ENCODE measurements at regions not wholly inside any gene's neighbourhood (a gene's known extent, or its start where the extent isn't known, plus 50 kb on each side); places are given as distances from the start of the nearest gene placed in this dataset.
"Not testable (repeated sequence)": the region's sequence is repeated elsewhere in the genome, so short reads cannot be mapped to it uniquely, and the experiment has no call there.

DNA sequence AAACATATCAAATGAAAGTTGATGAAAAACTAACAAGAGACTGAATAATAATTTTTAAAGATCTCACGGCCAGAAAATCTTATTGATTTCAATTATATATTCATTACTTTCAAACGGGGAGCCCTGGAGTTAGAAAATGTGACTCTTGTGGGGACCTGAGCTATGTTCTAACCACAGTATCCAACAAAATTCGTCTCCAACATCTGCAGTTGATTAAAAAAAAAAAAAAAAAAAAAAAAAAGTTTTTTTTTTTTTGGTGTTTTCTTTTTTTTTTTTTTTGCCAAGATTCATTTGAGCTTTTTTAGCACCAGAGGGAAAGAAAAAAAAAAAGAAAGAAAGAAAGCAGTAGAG lies 144.3 kb upstream of the PIK3R1 start:
- no peaks in the 10 kb centered on the region for H3K9me3 ChIP-seq (ENCODE audit: severe bottlenecking)
- DNase-seq = no peak
- H3K27me3 ChIP-seq (ENCODE audit: insufficient read depth, low read depth, severe bottlenecking) = no peaks in the 10 kb centered on the region
- H3K36me3 ChIP-seq = no peaks in the 10 kb centered on the region
- no peak overlapping the region for H3K27ac ChIP-seq
- no peak overlapping the region for H3K4me3 ChIP-seq (ENCODE audit: low read depth, low read length)
- TF ChIP-seq, protein P1, sequence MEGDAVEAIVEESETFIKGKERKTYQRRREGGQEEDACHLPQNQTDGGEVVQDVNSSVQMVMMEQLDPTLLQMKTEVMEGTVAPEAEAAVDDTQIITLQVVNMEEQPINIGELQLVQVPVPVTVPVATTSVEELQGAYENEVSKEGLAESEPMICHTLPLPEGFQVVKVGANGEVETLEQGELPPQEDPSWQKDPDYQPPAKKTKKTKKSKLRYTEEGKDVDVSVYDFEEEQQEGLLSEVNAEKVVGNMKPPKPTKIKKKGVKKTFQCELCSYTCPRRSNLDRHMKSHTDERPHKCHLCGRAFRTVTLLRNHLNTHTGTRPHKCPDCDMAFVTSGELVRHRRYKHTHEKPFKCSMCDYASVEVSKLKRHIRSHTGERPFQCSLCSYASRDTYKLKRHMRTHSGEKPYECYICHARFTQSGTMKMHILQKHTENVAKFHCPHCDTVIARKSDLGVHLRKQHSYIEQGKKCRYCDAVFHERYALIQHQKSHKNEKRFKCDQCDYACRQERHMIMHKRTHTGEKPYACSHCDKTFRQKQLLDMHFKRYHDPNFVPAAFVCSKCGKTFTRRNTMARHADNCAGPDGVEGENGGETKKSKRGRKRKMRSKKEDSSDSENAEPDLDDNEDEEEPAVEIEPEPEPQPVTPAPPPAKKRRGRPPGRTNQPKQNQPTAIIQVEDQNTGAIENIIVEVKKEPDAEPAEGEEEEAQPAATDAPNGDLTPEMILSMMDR (IDR thresholded peaks at IDR 0.05; ENCODE audit: low read depth, low read length) = no peak

DNA sequence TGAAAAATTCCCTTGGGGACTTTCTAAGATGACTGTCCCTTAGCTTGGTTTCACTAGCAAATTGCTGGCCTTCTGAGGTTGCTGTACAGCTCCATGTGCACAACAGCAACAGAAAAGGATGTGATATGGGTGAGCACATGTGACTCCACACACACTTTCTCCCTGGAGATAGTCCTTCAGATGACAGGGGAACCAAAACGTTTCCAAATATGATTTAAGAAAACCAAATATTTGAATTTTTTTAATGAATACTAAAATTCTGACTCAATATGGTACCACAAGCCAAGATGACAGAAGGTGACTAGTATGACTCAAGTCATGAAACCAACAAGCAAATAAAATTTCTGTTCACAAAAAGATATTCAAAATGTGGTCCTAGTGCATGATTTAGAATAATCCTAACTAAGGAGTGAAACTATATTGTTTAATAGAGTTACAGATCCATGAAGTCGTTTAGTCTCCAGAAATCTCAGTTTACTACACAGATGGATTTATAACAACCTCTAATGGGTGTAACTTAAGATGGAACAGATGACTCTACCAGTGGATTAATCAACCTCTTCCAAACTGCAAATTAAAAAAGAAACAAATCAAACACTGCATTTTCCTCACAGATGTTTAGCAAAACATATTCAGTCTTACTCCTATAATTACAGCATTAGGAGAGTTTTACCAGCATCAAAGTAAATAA lies 144.8 kb upstream of the PIK3R1 start:
- TF ChIP-seq, protein P1 (IDR thresholded peaks at IDR 0.05; ENCODE audit: low read depth, low read length) = no peak
- Histone ChIP-seq H3K36me3 (no peaks in the 10 kb centered on the region), H3K4me3 (ENCODE audit: low read depth, low read length) (no peak overlapping the region), H3K9me3 (ENCODE audit: severe bottlenecking) (no peaks in the 10 kb centered on the region), H3K27ac (no peak overlapping the region), H3K27me3 (ENCODE audit: insufficient read depth, low read depth, severe bottlenecking) (no peaks in the 10 kb centered on the region)
- DNase-seq = no peak

DNA sequence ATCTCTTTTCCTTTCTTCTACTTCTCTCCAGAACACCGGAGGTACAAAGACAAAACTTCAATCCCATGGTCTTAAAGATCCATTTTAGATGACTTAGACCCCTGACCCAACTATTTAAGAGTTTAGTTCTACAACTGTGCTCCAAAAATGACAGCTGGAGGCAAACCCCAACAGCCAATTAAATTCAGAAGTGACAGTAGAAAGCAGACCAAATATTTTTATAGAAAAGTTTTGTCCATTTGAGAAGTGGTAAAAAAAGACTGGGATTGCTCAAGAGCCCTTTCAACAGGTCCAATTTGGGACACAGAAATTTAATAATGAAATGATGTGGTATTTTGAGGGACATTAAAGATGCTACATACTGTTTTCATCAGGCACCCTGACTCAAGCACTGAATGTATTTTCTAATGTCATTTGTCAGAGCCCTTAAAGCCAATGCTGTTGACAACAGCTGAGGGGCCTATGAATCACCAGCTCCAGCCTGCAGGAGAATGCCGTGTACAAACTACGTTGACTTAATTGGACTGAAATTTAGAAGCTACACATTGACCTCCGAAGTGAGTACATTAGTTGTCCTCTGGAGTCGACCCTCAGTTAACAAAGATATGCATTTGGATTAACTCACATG lies 147.5 kb upstream of the PIK3R1 start:
- TF ChIP-seq, protein P1 (IDR thresholded peaks at IDR 0.05; ENCODE audit: low read depth, low read length) = no peak
- no peak for DNase-seq
- Histone ChIP-seq H3K9me3 (ENCODE audit: severe bottlenecking) (peaks cover 3% of the 10 kb centered on the region), H3K4me3 (ENCODE audit: low read depth, low read length) (no peak overlapping the region), H3K27ac (no peak overlapping the region), H3K36me3 (no peaks in the 10 kb centered on the region), H3K27me3 (ENCODE audit: insufficient read depth, low read depth, severe bottlenecking) (no peaks in the 10 kb centered on the region)

DNA sequence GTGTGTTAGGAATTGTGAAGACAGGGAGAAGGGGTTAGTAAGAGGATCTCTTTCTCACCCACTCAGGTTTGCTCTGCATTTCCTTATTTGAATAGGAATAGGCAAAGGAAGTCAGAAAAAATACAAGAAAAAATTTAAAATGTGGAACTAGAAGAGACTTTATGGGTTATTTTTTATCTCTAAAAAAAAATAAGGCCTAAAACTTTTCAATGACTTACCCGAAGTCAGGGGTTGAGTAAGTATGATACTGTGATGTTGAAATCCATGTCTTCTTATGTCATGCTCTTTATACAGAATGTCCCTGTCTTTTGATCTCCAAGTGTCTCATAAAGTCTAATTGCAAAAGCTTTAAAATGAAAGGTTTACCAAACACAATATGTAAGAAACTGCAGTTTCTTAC lies 148.3 kb upstream of the PIK3R1 start:
- TF ChIP-seq, protein P1 (IDR thresholded peaks at IDR 0.05; ENCODE audit: low read depth, low read length) = no peak
- no peak overlapping the region for H3K27ac ChIP-seq
- no peaks in the 10 kb centered on the region for H3K36me3 ChIP-seq
- peaks cover 3% of the 10 kb centered on the region for H3K9me3 ChIP-seq (ENCODE audit: severe bottlenecking)
- no peak overlapping the region for H3K4me3 ChIP-seq (ENCODE audit: low read depth, low read length)
- no peaks in the 10 kb centered on the region for H3K27me3 ChIP-seq (ENCODE audit: insufficient read depth, low read depth, severe bottlenecking)
- DNase-seq = no peak

DNA sequence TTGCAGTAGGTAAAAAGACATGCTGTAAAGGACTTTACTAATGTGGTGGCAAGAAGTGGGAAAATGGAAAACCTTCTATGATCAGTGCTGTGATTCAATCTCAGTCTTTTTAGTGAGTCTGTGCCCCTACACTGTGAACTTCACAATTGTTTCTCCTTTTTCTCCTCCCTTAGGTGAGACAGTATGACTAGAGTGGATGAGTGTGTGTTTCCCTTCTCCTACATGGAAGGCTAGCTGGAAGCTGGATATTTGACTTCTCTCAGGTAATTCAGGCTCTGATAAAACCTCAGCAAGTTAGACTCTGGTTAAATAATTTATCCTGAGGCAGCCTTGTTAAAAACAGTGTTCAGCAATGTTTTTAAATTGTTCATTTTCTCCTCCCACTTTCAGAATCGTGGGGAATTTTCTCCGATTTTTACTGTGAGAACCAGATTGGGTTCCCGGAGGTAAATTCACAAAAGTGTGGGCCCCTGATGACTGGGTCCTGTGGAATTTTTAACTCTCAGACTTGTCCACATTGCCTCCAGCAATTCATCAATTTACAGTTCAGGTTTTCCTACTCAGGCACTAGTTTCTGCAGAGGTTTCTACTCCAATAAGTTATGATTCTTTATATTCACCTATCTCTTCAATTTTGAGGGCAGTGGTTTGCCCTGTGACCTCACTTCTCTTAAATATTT lies 149.1 kb upstream of the PIK3R1 start:
- Histone ChIP-seq H3K36me3 (no peaks in the 10 kb centered on the region), H3K4me3 (ENCODE audit: low read depth, low read length) (no peak overlapping the region), H3K27me3 (ENCODE audit: insufficient read depth, low read depth, severe bottlenecking) (no peaks in the 10 kb centered on the region), H3K9me3 (ENCODE audit: severe bottlenecking) (peaks cover 5% of the 10 kb centered on the region), H3K27ac (no peak overlapping the region)
- TF ChIP-seq, protein P1 (IDR thresholded peaks at IDR 0.05; ENCODE audit: low read depth, low read length) = no peak
- no peak for DNase-seq

DNA sequence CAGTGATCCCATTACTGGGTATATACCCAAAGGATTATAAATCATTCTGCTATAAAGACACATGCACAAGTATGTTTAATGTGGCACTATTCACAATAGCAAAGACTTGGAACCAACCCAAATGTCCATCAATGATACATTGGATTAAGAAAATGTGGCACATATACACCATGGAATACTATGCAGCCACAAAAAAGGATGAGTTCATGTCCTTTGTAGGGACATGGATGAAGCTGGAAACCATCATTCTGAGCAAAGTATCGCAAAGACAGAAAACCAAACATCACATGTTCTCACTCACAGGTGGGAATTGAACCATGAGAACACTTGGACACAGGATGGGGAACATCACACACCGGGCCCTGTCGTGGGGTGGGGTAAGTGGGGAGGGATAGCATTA lies 150.2 kb upstream of the PIK3R1 start:
- not testable (repeated sequence) for H3K4me3 ChIP-seq (ENCODE audit: low read depth, low read length); H3K36me3 ChIP-seq; H3K27me3 ChIP-seq (ENCODE audit: insufficient read depth, low read depth, severe bottlenecking); H3K9me3 ChIP-seq (ENCODE audit: severe bottlenecking); DNase-seq; H3K27ac ChIP-seq

Data from WERI-Rb-1 (cell line).